Parathyroid adenoma (tissue), 2 donors: ENCODE measurements at regions not wholly inside any gene's neighbourhood (a gene's known extent, or its start where the extent isn't known, plus 50 kb on each side); places are given as distances from the start of the nearest gene placed in this dataset.

Experiments
- H2AFZ ChIP-seq: fragments of 300-600 bp; sonication (generic); one replicate; pipeline ENCODE4 v1.7.0; 2017; ENCODE audit warnings: antibody characterized with exemption, mild to moderate bottlenecking
- H3K27ac ChIP-seq: fragments of 300-600 bp; sonication (generic); one replicate; pipeline ENCODE4 v1.7.0; 2017
- H3K27me3 ChIP-seq: fragments of 300-600 bp; sonication (generic); one replicate; pipeline ENCODE4 v1.7.0; 2017; ENCODE audit warnings: low read length; ENCODE audit not compliant: control insufficient read depth, insufficient read depth
- H3K36me3 ChIP-seq: fragments of 300-600 bp; sonication (generic); one replicate; pipeline ENCODE4 v1.7.0; 2017; ENCODE audit warnings: low read length; ENCODE audit not compliant: control insufficient read depth, insufficient read depth
- H3K4me1 ChIP-seq: fragments of 300-600 bp; sonication (generic); one replicate; pipeline ENCODE4 v1.7.0; 2017; ENCODE audit warnings: control low read depth
- H3K4me2 ChIP-seq: fragments of 300-600 bp; sonication (generic); one replicate; pipeline ENCODE4 v1.7.0; 2017; ENCODE audit warnings: low read length
- H3K4me3 ChIP-seq: fragments of 300-600 bp; sonication (generic); one replicate; pipeline ENCODE4 v1.7.0; 2017; ENCODE audit warnings: low read depth, low read length
- H3K79me2 ChIP-seq: fragments of 300-600 bp; sonication (generic); one replicate; pipeline ENCODE4 v1.7.0; 2017; ENCODE audit warnings: control low read depth
- H3K9ac ChIP-seq: fragments of 300-600 bp; sonication (generic); one replicate; pipeline ENCODE4 v1.7.0; 2017; ENCODE audit warnings: mild to moderate bottlenecking
- H3K9me3 ChIP-seq: fragments of 300-600 bp; sonication (generic); one replicate; pipeline ENCODE4 v1.7.0; 2017; ENCODE audit warnings: low read length; ENCODE audit not compliant: control insufficient read depth
- TF ChIP-seq, protein P1 (sequence below): fragments of 300-600 bp; sonication (generic); IDR thresholded peaks from one replicate; pipeline ENCODE4 v1.7.0; 2017; ENCODE audit warnings: antibody characterized with exemption, mild to moderate bottlenecking
- donor health status: primary hyperparathyroidism.

DNA sequence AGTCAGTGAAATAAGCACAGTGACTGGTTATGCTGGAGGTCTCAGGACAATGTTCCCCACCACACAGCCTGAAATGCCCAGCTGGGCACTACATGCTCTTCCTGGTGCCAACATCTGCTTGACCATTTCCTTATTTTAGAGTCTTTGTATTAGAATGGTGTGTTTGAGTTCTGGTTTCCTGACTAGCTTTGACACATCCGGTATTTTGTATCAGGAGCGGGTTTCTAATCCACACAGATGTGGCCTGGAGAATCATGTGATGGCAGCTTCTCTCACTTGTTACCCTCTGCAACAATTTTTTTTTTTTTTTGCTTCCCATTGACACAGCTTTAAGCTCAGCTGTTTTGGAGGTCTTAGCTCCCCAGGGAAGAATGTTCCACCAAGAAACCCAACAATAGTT is 164.5 kb upstream of the CST7 start:
- Histone ChIP-seq H3K79me2 (no peaks in the 10 kb centered on the region), H3K9ac (no peak overlapping the region), H3K4me3 (no peak overlapping the region), H3K4me1 (no peaks in the 10 kb centered on the region), H3K27ac (no peak overlapping the region), H3K27me3 (no peaks in the 10 kb centered on the region), H3K36me3 (no peaks in the 10 kb centered on the region), H3K4me2 (no peak overlapping the region), H3K9me3 (no peaks in the 10 kb centered on the region), H2AFZ (no peak overlapping the region)
- TF ChIP-seq, protein P1, sequence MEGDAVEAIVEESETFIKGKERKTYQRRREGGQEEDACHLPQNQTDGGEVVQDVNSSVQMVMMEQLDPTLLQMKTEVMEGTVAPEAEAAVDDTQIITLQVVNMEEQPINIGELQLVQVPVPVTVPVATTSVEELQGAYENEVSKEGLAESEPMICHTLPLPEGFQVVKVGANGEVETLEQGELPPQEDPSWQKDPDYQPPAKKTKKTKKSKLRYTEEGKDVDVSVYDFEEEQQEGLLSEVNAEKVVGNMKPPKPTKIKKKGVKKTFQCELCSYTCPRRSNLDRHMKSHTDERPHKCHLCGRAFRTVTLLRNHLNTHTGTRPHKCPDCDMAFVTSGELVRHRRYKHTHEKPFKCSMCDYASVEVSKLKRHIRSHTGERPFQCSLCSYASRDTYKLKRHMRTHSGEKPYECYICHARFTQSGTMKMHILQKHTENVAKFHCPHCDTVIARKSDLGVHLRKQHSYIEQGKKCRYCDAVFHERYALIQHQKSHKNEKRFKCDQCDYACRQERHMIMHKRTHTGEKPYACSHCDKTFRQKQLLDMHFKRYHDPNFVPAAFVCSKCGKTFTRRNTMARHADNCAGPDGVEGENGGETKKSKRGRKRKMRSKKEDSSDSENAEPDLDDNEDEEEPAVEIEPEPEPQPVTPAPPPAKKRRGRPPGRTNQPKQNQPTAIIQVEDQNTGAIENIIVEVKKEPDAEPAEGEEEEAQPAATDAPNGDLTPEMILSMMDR: no peak

DNA sequence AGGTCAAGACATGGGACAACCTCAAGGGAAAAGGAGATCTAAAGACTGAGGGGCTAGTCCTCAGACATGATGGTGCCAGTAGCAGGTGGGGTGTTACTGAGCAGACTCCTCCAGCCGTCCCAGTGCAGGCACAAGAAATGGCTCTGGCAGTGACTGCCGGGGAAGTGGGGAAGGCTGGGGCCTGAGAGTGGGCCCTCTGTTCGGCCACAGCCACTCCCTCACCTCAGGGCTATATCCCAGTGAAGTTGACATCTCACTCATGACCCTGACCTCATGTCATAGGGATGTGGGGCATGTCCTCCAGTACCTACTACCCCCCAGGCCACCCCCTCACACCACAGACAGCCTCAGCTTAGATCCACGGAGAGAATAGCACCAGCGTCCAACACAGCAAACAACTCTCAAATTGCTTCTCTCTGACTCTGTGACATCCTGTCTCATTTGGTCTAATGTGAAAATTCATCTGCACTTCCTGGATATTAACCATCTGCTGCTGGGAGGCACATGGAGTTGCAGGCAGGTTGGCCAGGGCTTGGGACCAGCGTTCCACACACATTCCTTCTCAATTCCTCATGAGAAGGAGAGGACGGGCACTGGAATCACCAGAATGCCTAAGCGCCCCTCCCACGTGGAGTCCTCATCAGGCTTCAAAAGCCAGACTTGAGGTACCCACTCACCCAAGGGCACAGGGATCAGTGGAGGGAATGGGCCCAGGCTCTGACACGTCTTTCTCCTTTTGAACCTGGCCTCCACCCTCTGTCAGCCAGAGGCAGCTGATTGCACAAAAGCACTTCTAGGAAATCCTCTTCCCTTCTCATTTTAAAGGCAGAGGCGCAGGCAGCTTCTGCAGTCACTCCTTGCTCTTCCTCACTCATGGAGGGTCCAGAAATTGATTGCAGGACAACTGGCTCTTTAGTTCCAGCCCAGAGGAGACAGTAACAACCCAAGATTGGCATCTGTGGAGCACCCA is 163.6 kb upstream of the CST7 start:
- TF ChIP-seq, protein P1: no peak
- Histone ChIP-seq H3K27ac (no peak overlapping the region), H3K36me3 (no peaks in the 10 kb centered on the region)

GRCh38 chr20:24786111-24786495 is 163.0 kb upstream of the CST7 start:
- Histone ChIP-seq H3K36me3 (no peaks in the 10 kb centered on the region), H3K9ac (no peak overlapping the region), H3K9me3 (no peaks in the 10 kb centered on the region)

More for the DNA sequence above, 163.6 kb upstream of the CST7 start:
- Histone ChIP-seq H3K4me2 (no peak overlapping the region), H3K9me3 (no peaks in the 10 kb centered on the region), H3K9ac (no peak overlapping the region), H3K27me3 (no peaks in the 10 kb centered on the region), H3K79me2 (no peaks in the 10 kb centered on the region), H3K4me1 (no peaks in the 10 kb centered on the region), H3K4me3 (no peak overlapping the region), H2AFZ (no peak overlapping the region)

GRCh38 chr20:24786646-24787045 is 162.4 kb upstream of the CST7 start:
- Histone ChIP-seq H3K79me2 (no peaks in the 10 kb centered on the region), H3K4me2 (no peak overlapping the region), H3K4me3 (no peak overlapping the region), H3K27ac (no peak overlapping the region), H3K4me1 (no peaks in the 10 kb centered on the region), H3K27me3 (no peaks in the 10 kb centered on the region), H3K9me3 (no peaks in the 10 kb centered on the region), H3K36me3 (no peaks in the 10 kb centered on the region), H3K9ac (no peak overlapping the region), H2AFZ (no peak overlapping the region)
- TF ChIP-seq, protein P1: no peak

More at GRCh38 chr20:24786111-24786495, 163.0 kb upstream of the CST7 start:
- Histone ChIP-seq H2AFZ (no peak overlapping the region), H3K4me2 (no peak overlapping the region), H3K27ac (no peak overlapping the region), H3K4me3 (no peak overlapping the region), H3K4me1 (no peaks in the 10 kb centered on the region), H3K27me3 (no peaks in the 10 kb centered on the region), H3K79me2 (no peaks in the 10 kb centered on the region)
- TF ChIP-seq, protein P1: no peak
